Glutamatergic neuron (in vitro differentiated cells): ENCODE measurements at regions not wholly inside any gene's neighbourhood (a gene's known extent, or its start where the extent isn't known, plus 50 kb on each side); places are given as distances from the start of the nearest gene placed in this dataset.
A peak's percentile ranks its signal among the peaks of the same experiment; 100 is the strongest.
"Not testable (repeated sequence)": the region's sequence is repeated elsewhere in the genome, so short reads cannot be mapped to it uniquely, and the experiment has no call there.

Experiments
- DNase-seq: peaks from one replicate; pipeline ENCODE4 v3.0.0; 2022
- H3K27ac Mint-ChIP-seq: one replicate; pipeline ENCODE4 v1.8.0; 2020; ENCODE audit warnings: mild to moderate bottlenecking, mixed read lengths, inconsistent platforms; ENCODE audit not compliant: unreplicated experiment
- H3K27me3 Mint-ChIP-seq: one replicate; pipeline ENCODE4 v1.8.0; 2020; ENCODE audit warnings: mild to moderate bottlenecking, moderate library complexity, mixed read lengths, inconsistent platforms; ENCODE audit not compliant: unreplicated experiment
- H3K36me3 Mint-ChIP-seq: one replicate; pipeline ENCODE4 v1.8.0; 2020; ENCODE audit warnings: mild to moderate bottlenecking, mixed read lengths, inconsistent platforms; ENCODE audit not compliant: unreplicated experiment
- H3K4me1 Mint-ChIP-seq: one replicate; pipeline ENCODE4 v1.8.0; 2020; ENCODE audit warnings: mild to moderate bottlenecking, low read depth, mixed read lengths, inconsistent platforms; ENCODE audit not compliant: unreplicated experiment
- H3K4me3 Mint-ChIP-seq: one replicate; pipeline ENCODE4 v1.8.0; 2020; ENCODE audit warnings: mild to moderate bottlenecking, mixed read lengths, inconsistent platforms; ENCODE audit not compliant: unreplicated experiment
- H3K9me3 Mint-ChIP-seq: one replicate; pipeline ENCODE4 v1.8.0; 2020; ENCODE audit warnings: mild to moderate bottlenecking, moderate library complexity, mixed read lengths, inconsistent platforms; ENCODE audit not compliant: unreplicated experiment
- CTCF ChIP-seq: fragments of 200-600 bp; sonication (generic); IDR thresholded peaks from one replicate; pipeline ENCODE4 v1.5.0; 2021; ENCODE audit not compliant: partially characterized antibody, unreplicated experiment

- no peak overlapping the region for H3K4me3 Mint-ChIP-seq
Observed at GRCh38 chr2:196514641-196515040, 124.9 kb upstream of the CCDC150 start.

GRCh38 chr2:196515051-196515450, 124.5 kb upstream of the CCDC150 start:
- Mint-ChIP-seq H3K4me3 (peak overlapping the region; percentile 38), H3K27me3 (peaks cover 10% of the 10 kb centered on the region), H3K9me3 (peaks cover 10% of the 10 kb centered on the region), H3K4me1 (peaks cover 41% of the 10 kb centered on the region), H3K27ac (peak overlapping the region; percentile 48), H3K36me3 (no peaks in the 10 kb centered on the region)
- peak; percentile 27 for DNase-seq
- no peak for TF ChIP-seq CTCF

More at GRCh38 chr2:196514641-196515040, 124.9 kb upstream of the CCDC150 start:
- Mint-ChIP-seq H3K9me3 (peaks cover 10% of the 10 kb centered on the region), H3K36me3 (no peaks in the 10 kb centered on the region), H3K27me3 (peaks cover 10% of the 10 kb centered on the region), H3K4me1 (peaks cover 40% of the 10 kb centered on the region), H3K27ac (no peak overlapping the region)
- no peak for TF ChIP-seq CTCF
- DNase-seq: no peak

GRCh38 chr2:196515608-196516007, 123.9 kb upstream of the CCDC150 start:
- no peak for TF ChIP-seq CTCF

GRCh38 chr2:196516564-196516963, 123.0 kb upstream of the CCDC150 start:
- TF ChIP-seq CTCF: no peak
- Mint-ChIP-seq H3K27ac (peak overlapping the region; percentile 34), H3K27me3 (peaks cover 8% of the 10 kb centered on the region), H3K36me3 (no peaks in the 10 kb centered on the region), H3K9me3 (peaks cover 10% of the 10 kb centered on the region), H3K4me3 (peak overlapping the region; percentile 80), H3K4me1 (peaks cover 30% of the 10 kb centered on the region)
- no peak for DNase-seq

More at GRCh38 chr2:196515608-196516007, 123.9 kb upstream of the CCDC150 start:
- Mint-ChIP-seq H3K27me3 (peaks cover 8% of the 10 kb centered on the region), H3K4me3 (no peak overlapping the region), H3K27ac (peak overlapping the region; percentile 28), H3K4me1 (peaks cover 35% of the 10 kb centered on the region), H3K9me3 (peaks cover 10% of the 10 kb centered on the region), H3K36me3 (no peaks in the 10 kb centered on the region)
- DNase-seq: no peak

- H3K4me1 Mint-ChIP-seq: peaks cover 17% of the 10 kb centered on the region
- no peak overlapping the region for H3K4me3 Mint-ChIP-seq
- TF ChIP-seq CTCF: no peak
- H3K27ac Mint-ChIP-seq: no peak overlapping the region
- no peaks in the 10 kb centered on the region for H3K27me3 Mint-ChIP-seq
- peaks cover 6% of the 10 kb centered on the region for H3K9me3 Mint-ChIP-seq
- no peaks in the 10 kb centered on the region for H3K36me3 Mint-ChIP-seq
- no peak for DNase-seq
Observed at GRCh38 chr2:196520605-196521004, 118.9 kb upstream of the CCDC150 start.

- H3K27ac Mint-ChIP-seq: peak overlapping the region; percentile 86
- H3K27me3 Mint-ChIP-seq, H3K9me3 Mint-ChIP-seq, H3K36me3 Mint-ChIP-seq, H3K4me1 Mint-ChIP-seq, DNase-seq: not testable (repeated sequence)
- H3K4me3 Mint-ChIP-seq: peak overlapping the region; percentile 46
Observed at GRCh38 chr2:196526981-196527725, 112.4 kb upstream of the CCDC150 start.
